ENCODE measurements at regions not wholly inside any gene's neighbourhood (a gene's known extent, or its start where the extent isn't known, plus 50 kb on each side); places are given as distances from the start of the nearest gene placed in this dataset.

- DNase-seq (ENCODE audit: low spot score): peak; percentile 27
- FAIRE-seq: no peak
Measured at GRCh38 chr7:131161103-131161502, 166.6 kb upstream of the MKLN1 start.

GRCh38 chr7:131164025-131164925, 163.4 kb upstream of the MKLN1 start:
- peak; percentile 97 for FAIRE-seq
- peak; percentile 93 for DNase-seq (ENCODE audit: low spot score)

- no peak for DNase-seq (ENCODE audit: low spot score)
- FAIRE-seq: no peak
Measured at GRCh38 chr7:131166066-131166465, 161.6 kb upstream of the MKLN1 start.

GRCh38 chr7:131170440-131171271, 157.0 kb upstream of the MKLN1 start:
- no peak for DNase-seq (ENCODE audit: low spot score)
- no peak for FAIRE-seq

GRCh38 chr7:131173145-131173890, 154.4 kb upstream of the MKLN1 start:
- FAIRE-seq: no peak

GRCh38 chr7:131174391-131174790, 153.3 kb upstream of the MKLN1 start:
- DNase-seq (ENCODE audit: low spot score) (no peak), FAIRE-seq (no peak)

More at GRCh38 chr7:131173145-131173890, 154.4 kb upstream of the MKLN1 start:
- no peak for DNase-seq (ENCODE audit: low spot score)

- DNase-seq (ENCODE audit: low spot score) (no peak), FAIRE-seq (no peak)
Measured at GRCh38 chr7:131174855-131175254, 152.8 kb upstream of the MKLN1 start.

GRCh38 chr7:131182446-131183058, 145.1 kb upstream of the MKLN1 start:
- DNase-seq (ENCODE audit: low spot score) (no peak), FAIRE-seq (no peak)

- FAIRE-seq: no peak
- DNase-seq (ENCODE audit: low spot score): no peak
Measured at GRCh38 chr7:131183072-131183471, 144.6 kb upstream of the MKLN1 start.

GRCh38 chr7:131183611-131184119, 144.0 kb upstream of the MKLN1 start:
- DNase-seq (ENCODE audit: low spot score) (no peak), FAIRE-seq (no peak)

- no peak for DNase-seq (ENCODE audit: low spot score)
- no peak for FAIRE-seq
Measured at GRCh38 chr7:131186816-131187215, 140.9 kb upstream of the MKLN1 start.

GRCh38 chr7:131188367-131189339, 139.0 kb upstream of the MKLN1 start:
- FAIRE-seq: peak; percentile 99
- DNase-seq (ENCODE audit: low spot score): peak; percentile 99

- FAIRE-seq: no peak
Measured at GRCh38 chr7:131189488-131189887, 138.2 kb upstream of the MKLN1 start.

GRCh38 chr7:131190146-131190545, 137.5 kb upstream of the MKLN1 start:
- DNase-seq (ENCODE audit: low spot score) (no peak), FAIRE-seq (no peak)

More at GRCh38 chr7:131189488-131189887, 138.2 kb upstream of the MKLN1 start:
- no peak for DNase-seq (ENCODE audit: low spot score)

GRCh38 chr7:131190581-131190980, 137.1 kb upstream of the MKLN1 start:
- DNase-seq (ENCODE audit: low spot score) (no peak), FAIRE-seq (no peak)

GRCh38 chr7:131194070-131194865, 133.4 kb upstream of the MKLN1 start:
- FAIRE-seq: no peak
- no peak for DNase-seq (ENCODE audit: low spot score)

GRCh38 chr7:131196803-131197202, 130.9 kb upstream of the MKLN1 start:
- DNase-seq (ENCODE audit: low spot score) (no peak), FAIRE-seq (no peak)

GRCh38 chr7:131197920-131198615, 129.6 kb upstream of the MKLN1 start:
- FAIRE-seq (peak; percentile 92), DNase-seq (ENCODE audit: low spot score) (peak; percentile 49)

Data from RCC 7860 (cell line).